ENCODE measurements at regions not wholly inside any gene's neighbourhood (a gene's known extent, or its start where the extent isn't known, plus 50 kb on each side); places are given as distances from the start of the nearest gene placed in this dataset.

DNA sequence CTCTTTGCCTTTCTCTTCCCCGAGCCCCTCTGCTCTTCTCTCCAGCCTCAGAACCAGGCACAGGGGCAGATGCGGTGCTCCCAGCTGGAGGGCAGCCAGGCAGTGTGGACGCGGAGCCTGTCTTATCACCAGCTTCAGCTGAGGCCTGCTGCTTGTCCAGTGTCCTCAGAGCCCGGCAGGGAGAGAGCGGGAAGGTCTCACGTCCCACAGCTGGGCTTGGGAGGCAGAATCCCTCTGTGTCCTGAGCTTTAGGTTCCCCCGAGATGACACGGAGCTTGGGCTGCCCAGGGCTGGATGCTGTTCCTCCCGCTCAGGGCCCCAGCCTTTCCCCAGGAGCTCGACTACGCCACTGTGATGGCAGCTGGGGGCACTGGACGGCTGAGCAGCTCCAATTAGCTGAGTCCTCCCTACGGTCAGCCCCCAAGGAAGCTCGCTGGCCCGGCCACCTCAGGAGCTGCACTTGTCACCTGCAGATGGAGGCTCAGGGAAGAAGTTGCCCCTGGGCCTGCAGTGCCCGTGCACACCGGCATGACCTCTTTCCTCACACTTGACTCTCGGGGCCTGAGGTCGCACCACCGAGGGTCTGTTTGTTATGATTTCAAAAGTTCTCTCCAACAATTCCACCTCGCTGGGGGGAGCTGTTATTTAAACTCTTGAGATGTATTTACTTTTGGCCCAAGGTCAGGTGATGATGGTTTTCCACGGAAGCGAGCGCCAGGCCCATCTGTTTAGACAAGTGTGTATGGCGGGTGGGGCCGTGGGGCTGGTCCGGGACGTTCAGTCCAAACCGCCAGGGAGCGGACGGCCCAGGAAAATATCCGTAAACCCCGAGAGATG, 127.3 kb downstream of the SIK1 start:
- TF ChIP-seq, protein P1, sequence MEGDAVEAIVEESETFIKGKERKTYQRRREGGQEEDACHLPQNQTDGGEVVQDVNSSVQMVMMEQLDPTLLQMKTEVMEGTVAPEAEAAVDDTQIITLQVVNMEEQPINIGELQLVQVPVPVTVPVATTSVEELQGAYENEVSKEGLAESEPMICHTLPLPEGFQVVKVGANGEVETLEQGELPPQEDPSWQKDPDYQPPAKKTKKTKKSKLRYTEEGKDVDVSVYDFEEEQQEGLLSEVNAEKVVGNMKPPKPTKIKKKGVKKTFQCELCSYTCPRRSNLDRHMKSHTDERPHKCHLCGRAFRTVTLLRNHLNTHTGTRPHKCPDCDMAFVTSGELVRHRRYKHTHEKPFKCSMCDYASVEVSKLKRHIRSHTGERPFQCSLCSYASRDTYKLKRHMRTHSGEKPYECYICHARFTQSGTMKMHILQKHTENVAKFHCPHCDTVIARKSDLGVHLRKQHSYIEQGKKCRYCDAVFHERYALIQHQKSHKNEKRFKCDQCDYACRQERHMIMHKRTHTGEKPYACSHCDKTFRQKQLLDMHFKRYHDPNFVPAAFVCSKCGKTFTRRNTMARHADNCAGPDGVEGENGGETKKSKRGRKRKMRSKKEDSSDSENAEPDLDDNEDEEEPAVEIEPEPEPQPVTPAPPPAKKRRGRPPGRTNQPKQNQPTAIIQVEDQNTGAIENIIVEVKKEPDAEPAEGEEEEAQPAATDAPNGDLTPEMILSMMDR (IDR thresholded peaks at IDR 0.05), result no peak
- TF ChIP-seq, protein P2, sequence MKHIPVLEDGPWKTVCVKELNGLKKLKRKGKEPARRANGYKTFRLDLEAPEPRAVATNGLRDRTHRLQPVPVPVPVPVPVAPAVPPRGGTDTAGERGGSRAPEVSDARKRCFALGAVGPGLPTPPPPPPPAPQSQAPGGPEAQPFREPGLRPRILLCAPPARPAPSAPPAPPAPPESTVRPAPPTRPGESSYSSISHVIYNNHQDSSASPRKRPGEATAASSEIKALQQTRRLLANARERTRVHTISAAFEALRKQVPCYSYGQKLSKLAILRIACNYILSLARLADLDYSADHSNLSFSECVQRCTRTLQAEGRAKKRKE (CRISPR knock-in tag; IDR thresholded peaks at IDR 0.05; ENCODE audit: low read depth), result no peak
- TF ChIP-seq MYC (IDR thresholded peaks at IDR 0.05; ENCODE audit: borderline replicate concordance, low read length) (no peak), FOSB (CRISPR knock-in tag; IDR thresholded peaks at IDR 0.05) (no peak), POLR2A (IDR thresholded peaks at IDR 0.05; ENCODE audit: low read length) (no peak), RAD21 (conservative IDR thresholded peaks at IDR 0.05 in 1 of 2, IDR thresholded peaks at IDR 0.05 in 1 of 2) (no peak), RFX5 (IDR thresholded peaks at IDR 0.05) (no peak)
